GM18867 (cell line): ENCODE measurements at regions not wholly inside any gene's neighbourhood (a gene's known extent, or its start where the extent isn't known, plus 50 kb on each side); places are given as distances from the start of the nearest gene placed in this dataset.

Experiments used
- ATAC-seq: cut with Tn5 transposase; IDR thresholded peaks from one replicate; pipeline ENCODE4 v1.9.1; 2021; ENCODE audit warnings: mild to moderate bottlenecking, moderate library complexity; ENCODE audit not compliant: unreplicated experiment

DNA sequence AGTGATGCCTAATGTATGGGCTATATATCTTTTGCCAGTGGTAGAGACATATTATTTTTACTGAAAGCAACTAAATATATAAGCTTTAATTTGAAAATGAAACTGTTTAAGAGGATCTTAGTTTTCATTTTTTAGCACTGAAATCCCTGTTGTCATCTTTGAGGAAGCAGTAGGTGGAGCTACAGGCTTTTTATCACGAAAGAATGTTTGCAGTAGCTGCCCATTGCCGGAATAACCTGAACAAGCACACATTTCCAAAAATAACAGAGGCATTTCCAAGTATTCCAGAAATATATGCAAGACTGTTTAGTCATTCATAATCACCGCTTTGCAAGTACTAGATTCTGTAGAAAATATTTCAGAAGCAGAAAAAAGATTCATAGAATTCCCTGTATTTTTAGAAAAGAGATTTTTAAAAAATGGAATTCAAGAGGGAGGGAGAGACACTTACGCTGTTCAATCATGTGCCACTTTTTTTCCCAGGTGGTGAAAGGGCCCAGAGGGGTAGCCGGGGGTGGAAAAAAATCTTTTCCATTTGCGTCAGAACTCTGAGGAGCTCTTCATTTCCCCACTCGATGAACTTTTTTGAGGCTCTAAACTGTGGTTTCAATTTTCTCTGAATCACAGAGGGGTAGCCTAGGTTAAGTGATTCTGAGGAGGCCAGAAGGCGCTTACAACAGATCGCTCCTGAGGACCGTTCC is 142.5 kb upstream of the FERMT1 start:
- no peak for ATAC-seq

- ATAC-seq = no peak
These were observed 130.6 kb upstream of the FERMT1 start for GRCh38 chr20:6253396-6253795.

DNA sequence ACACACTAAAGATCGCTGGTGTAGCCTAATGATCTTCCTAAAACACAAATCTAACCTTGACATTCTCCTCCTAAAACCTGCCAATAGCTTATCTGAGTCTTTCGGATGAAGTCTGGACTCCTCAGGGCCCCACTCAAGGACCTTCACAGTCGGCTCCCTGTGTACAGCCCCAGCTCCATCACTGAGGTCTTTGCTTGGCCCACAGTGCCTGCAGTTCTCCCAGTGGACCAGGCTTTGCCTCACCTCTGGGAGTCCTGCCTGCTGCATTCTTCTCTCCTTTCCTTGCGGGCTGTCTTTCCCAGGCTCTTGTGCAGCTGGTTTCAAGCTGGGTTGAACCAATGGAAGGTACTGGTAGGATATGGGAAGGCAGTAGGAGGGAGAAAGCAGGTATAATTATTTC is 122.6 kb upstream of the FERMT1 start:
- ATAC-seq = no peak

DNA sequence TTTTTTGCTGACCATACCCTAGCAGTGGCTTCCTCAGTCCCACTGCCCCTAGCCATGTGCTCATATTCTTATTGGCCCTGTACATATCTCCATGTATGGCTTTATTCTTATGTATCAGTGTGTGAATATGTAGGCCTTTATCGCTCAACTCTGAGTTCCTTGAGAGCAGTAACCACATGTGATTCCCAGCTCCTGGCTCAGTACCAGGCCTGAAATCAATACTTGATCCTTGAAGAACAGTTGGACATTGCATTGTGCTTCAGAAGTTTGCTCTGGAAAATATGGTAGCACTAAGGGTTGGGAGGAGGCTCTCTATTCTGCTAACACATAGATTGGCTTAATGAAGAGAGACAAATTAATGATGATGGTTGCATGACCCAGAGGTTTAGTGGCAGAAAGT is 118.8 kb upstream of the FERMT1 start:
- ATAC-seq = no peak

GRCh38 chr20:6240059-6240458 is 117.2 kb upstream of the FERMT1 start:
- no peak for ATAC-seq

GRCh38 chr20:6238421-6238820 is 115.6 kb upstream of the FERMT1 start:
- ATAC-seq = no peak

GRCh38 chr20:6235510-6235909 is 112.7 kb upstream of the FERMT1 start:
- no peak for ATAC-seq

- ATAC-seq = no peak
These were observed 109.6 kb upstream of the FERMT1 start for GRCh38 chr20:6232436-6232835.

- ATAC-seq = no peak
These were observed 108.7 kb upstream of the FERMT1 start for GRCh38 chr20:6231556-6231955.

DNA sequence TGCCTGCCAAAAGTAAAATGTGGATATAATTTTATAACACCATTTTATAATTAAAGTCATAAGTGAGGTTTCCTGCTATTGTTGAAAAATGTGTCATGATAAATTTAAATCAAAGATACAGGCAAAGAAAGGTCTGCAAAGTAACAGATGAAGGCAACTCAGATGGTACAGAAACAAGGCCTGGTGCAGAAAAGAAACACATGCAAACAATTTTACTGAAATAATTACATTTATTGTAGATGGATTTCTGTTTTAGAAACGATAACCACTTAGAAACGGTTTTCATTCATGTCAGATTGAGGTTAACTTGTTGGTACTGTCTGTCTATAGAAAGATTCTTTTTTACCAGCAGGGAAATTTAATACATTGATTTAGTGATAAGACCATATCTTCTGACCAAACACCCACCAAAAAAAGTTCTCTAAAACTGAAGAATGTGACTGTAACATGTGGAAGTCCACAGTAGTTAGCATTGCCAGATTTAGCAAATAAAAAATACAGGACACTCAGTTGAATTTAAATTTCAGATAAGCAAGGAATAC is 105.5 kb upstream of the FERMT1 start:
- no peak for ATAC-seq

GRCh38 chr20:6213311-6213710 is 90.5 kb upstream of the FERMT1 start:
- no peak for ATAC-seq

GRCh38 chr20:6212903-6213302 is 90.1 kb upstream of the FERMT1 start:
- ATAC-seq = no peak

- no peak for ATAC-seq
These were observed 86.3 kb upstream of the FERMT1 start for GRCh38 chr20:6209093-6209492.

GRCh38 chr20:6200092-6200491 is 77.3 kb upstream of the FERMT1 start:
- ATAC-seq = no peak

GRCh38 chr20:6185268-6185667 is 62.4 kb upstream of the FERMT1 start:
- ATAC-seq = no peak

DNA sequence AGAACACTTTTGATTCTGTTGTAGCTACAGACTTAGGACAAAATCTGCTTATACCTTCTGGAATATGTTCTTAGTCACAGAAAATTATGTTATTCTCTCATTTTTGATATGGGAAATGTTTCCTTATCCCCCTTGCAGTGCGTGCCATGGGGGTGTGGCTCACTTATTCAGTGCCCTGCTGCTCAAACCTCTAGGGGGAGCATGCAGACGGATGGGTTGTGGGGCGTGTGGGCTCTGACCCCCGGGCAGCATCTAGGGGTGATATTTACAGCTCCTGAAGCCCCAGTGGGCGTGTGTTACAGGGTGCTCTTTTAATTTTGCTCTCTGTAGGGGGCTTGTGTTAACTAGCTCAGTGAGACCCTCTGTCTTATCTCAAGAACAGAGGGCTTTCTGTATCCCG is 61.3 kb upstream of the FERMT1 start:
- ATAC-seq = no peak

DNA sequence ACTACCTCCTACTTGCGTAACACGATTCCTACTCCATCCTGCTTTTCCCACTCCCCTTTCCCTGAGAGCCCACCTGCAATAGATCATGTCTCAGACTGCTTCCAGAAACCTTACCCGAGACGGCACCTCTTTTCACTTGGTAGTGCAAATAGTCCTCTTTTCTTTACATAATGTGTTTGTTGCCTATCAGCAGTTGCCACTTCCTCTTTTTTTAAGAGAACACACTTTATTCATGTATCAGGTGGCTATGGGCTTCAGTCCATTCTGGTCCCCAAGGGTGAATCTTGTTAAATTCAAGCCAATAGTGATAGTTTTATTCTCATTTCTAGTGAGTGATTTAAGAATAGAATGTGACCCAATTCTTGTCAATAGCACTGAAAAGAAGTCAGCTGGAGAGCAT is 57.7 kb upstream of the FERMT1 start:
- ATAC-seq = peak; percentile 60

DNA sequence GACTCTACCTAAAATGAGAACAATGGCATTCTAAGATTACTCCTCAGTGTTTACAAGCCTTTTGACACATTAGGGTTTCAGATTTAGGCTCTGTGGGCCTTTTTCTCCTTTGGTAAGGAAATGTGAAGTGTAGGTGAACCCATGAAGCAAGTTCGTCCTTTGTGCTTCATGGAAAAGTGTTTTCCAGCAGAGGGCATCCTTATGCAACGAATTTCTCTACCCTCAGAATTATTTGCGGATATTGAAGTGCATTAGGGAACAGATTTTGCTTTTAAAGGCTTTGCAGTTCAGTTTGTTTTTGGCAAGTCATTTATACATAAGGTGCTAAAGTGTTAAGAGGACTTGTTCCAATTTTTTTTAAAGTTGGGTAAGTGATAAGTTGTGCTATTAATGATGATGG is 55.7 kb upstream of the FERMT1 start:
- ATAC-seq = no peak

- no peak for ATAC-seq
These were observed 50.7 kb upstream of the FERMT1 start for GRCh38 chr20:6173481-6173880.
